GM21723 (cell line): ENCODE measurements at regions not wholly inside any gene's neighbourhood (a gene's known extent, or its start where the extent isn't known, plus 50 kb on each side); places are given as distances from the start of the nearest gene placed in this dataset.
"Not testable (repeated sequence)": the region's sequence is repeated elsewhere in the genome, so short reads cannot be mapped to it uniquely, and the experiment has no call there.

Experiments used
- ATAC-seq: cut with Tn5 transposase; IDR thresholded peaks from one replicate; pipeline ENCODE4 v1.9.1; 2021; ENCODE audit warnings: mild to moderate bottlenecking, moderate library complexity; ENCODE audit not compliant: unreplicated experiment

- ATAC-seq = not testable (repeated sequence)
Observed at GRCh38 chr13:80522463-80522862, 181.5 kb upstream of the SPRY2 start.

- ATAC-seq = no peak
Observed at GRCh38 chr13:80516818-80517348, 176.0 kb upstream of the SPRY2 start.

- ATAC-seq = no peak
Observed at GRCh38 chr13:80515296-80515695, 174.4 kb upstream of the SPRY2 start.

GRCh38 chr13:80513196-80513595, 172.3 kb upstream of the SPRY2 start:
- ATAC-seq = no peak

GRCh38 chr13:80510686-80511085, 169.8 kb upstream of the SPRY2 start:
- no peak for ATAC-seq

- no peak for ATAC-seq
Observed at GRCh38 chr13:80509264-80509663, 168.3 kb upstream of the SPRY2 start.

- no peak for ATAC-seq
Observed at GRCh38 chr13:80508031-80508430, 167.1 kb upstream of the SPRY2 start.

GRCh38 chr13:80504453-80504852, 163.5 kb upstream of the SPRY2 start:
- ATAC-seq = no peak

- ATAC-seq = no peak
Observed at GRCh38 chr13:80502359-80502758, 161.4 kb upstream of the SPRY2 start.

- no peak for ATAC-seq
Observed at GRCh38 chr13:80501556-80501955, 160.6 kb upstream of the SPRY2 start.

GRCh38 chr13:80499536-80500290, 158.8 kb upstream of the SPRY2 start:
- no peak for ATAC-seq

GRCh38 chr13:80498433-80498832, 157.5 kb upstream of the SPRY2 start:
- ATAC-seq = no peak

GRCh38 chr13:80497978-80498377, 157.1 kb upstream of the SPRY2 start:
- no peak for ATAC-seq

- ATAC-seq = no peak
Observed at GRCh38 chr13:80497439-80497838, 156.5 kb upstream of the SPRY2 start.

GRCh38 chr13:80496721-80497397, 155.9 kb upstream of the SPRY2 start:
- no peak for ATAC-seq

- ATAC-seq = not testable (repeated sequence)
Observed at GRCh38 chr13:80490491-80490943, 149.6 kb upstream of the SPRY2 start.

GRCh38 chr13:80486402-80486801, 145.5 kb upstream of the SPRY2 start:
- no peak for ATAC-seq

- no peak for ATAC-seq
Observed at GRCh38 chr13:80483157-80483556, 142.2 kb upstream of the SPRY2 start.

- no peak for ATAC-seq
Observed at GRCh38 chr13:80481588-80481987, 140.7 kb upstream of the SPRY2 start.

- no peak for ATAC-seq
Observed at GRCh38 chr13:80477661-80478443, 136.9 kb upstream of the SPRY2 start.

GRCh38 chr13:80476953-80477352, 136.0 kb upstream of the SPRY2 start:
- no peak for ATAC-seq
